Panc1 (cell line): ENCODE measurements at regions not wholly inside any gene's neighbourhood (a gene's known extent, or its start where the extent isn't known, plus 50 kb on each side); places are given as distances from the start of the nearest gene placed in this dataset.

ENCODE experiments used
- POLR2AphosphoS5 ChIP-seq: IDR thresholded peaks from 2 replicates; pipeline ENCODE4 v1.6.1; 2012; ENCODE audit warnings: mild to moderate bottlenecking, low read depth, low read length, moderate library complexity
- TCF7L2 ChIP-seq: IDR thresholded peaks from 2 replicates; pipeline ENCODE4 v1.6.1; 2011; ENCODE audit warnings: mild to moderate bottlenecking, low read depth, low read length, inconsistent platforms
- TF ChIP-seq, protein P1 (sequence below): fragments of 450-650 bp; IDR thresholded peaks from 2 replicates; pipeline ENCODE4 v1.5.1; 2017; ENCODE audit warnings: mild to moderate bottlenecking

DNA sequence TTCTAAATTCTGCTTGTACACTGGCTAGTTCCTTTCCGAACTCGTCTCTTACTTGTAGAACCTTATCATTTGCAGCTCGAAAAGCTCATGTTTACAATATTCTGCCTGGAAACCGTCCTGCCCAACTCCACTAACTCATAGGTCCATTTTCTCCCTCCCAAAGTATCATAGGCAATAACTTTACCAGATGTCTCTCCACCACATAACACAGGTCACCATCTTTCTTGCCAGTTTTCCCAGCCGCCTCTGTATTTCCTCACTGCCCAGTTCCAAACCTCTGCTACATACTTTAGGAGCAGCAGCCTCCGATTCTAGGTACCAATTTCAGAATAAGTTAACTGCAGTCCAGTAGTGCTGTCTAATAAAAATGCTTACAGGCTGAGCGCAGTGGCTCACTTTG lies 259.5 kb downstream of the GLI2 start:
- TF ChIP-seq, protein P1, sequence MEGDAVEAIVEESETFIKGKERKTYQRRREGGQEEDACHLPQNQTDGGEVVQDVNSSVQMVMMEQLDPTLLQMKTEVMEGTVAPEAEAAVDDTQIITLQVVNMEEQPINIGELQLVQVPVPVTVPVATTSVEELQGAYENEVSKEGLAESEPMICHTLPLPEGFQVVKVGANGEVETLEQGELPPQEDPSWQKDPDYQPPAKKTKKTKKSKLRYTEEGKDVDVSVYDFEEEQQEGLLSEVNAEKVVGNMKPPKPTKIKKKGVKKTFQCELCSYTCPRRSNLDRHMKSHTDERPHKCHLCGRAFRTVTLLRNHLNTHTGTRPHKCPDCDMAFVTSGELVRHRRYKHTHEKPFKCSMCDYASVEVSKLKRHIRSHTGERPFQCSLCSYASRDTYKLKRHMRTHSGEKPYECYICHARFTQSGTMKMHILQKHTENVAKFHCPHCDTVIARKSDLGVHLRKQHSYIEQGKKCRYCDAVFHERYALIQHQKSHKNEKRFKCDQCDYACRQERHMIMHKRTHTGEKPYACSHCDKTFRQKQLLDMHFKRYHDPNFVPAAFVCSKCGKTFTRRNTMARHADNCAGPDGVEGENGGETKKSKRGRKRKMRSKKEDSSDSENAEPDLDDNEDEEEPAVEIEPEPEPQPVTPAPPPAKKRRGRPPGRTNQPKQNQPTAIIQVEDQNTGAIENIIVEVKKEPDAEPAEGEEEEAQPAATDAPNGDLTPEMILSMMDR, result no peak
- TF ChIP-seq POLR2AphosphoS5 (no peak), TCF7L2 (no peak)
